ENCODE measurements at regions not wholly inside any gene's neighbourhood (a gene's known extent, or its start where the extent isn't known, plus 50 kb on each side); places are given as distances from the start of the nearest gene placed in this dataset.

DNA sequence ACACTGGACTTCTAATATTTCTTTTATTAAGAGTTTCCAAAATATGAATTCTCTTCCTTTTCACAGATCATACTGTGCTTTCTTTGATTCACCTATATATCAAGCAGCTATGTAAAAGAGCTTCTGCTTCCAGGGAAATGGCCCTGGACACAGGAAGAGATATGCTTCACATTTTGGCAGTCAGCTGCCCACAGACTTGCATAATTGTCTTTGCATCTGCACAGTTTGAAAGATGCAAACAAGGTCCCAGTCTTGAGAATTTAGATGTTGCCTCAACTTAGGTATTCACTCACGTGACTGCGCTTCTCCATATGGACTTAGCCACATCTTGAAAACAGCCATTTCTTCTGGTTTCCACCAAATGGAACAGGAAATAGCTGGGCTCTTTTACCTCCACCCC lies 92.3 kb upstream of the POU2AF2 start:
- DNase-seq (ENCODE audit: low read depth, low spot score) = no peak
- no peak overlapping the region for H3K27ac ChIP-seq

- DNase-seq (ENCODE audit: low read depth, low spot score) = no peak
- H3K27ac ChIP-seq = no peak overlapping the region
Measured at GRCh38 chr11:111148953-111149352, 96.6 kb upstream of the POU2AF2 start.

GRCh38 chr11:111148121-111148520 lies 97.4 kb upstream of the POU2AF2 start:
- no peak for DNase-seq (ENCODE audit: low read depth, low spot score)
- no peak overlapping the region for H3K27ac ChIP-seq

DNA sequence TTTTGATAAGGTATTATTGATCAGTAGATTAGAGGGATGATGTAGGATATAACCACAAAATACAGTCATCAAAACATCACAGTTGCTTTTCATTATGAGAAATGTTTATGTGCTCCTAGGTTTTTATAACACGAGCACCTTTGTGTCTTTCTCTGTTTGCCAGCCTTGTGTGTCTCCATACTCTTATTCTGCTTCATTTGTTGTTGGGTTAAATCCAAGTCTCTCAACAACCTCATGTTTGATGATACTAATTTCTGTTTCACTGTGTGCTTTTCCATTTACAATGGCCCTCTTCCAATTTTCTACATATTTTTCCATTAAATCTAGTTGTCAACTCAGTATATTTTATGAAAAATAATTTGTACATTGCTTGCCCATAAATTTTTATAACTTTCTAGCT lies 107.7 kb upstream of the POU2AF2 start:
- DNase-seq (ENCODE audit: low read depth, low spot score) = no peak
- no peak overlapping the region for H3K27ac ChIP-seq

DNA sequence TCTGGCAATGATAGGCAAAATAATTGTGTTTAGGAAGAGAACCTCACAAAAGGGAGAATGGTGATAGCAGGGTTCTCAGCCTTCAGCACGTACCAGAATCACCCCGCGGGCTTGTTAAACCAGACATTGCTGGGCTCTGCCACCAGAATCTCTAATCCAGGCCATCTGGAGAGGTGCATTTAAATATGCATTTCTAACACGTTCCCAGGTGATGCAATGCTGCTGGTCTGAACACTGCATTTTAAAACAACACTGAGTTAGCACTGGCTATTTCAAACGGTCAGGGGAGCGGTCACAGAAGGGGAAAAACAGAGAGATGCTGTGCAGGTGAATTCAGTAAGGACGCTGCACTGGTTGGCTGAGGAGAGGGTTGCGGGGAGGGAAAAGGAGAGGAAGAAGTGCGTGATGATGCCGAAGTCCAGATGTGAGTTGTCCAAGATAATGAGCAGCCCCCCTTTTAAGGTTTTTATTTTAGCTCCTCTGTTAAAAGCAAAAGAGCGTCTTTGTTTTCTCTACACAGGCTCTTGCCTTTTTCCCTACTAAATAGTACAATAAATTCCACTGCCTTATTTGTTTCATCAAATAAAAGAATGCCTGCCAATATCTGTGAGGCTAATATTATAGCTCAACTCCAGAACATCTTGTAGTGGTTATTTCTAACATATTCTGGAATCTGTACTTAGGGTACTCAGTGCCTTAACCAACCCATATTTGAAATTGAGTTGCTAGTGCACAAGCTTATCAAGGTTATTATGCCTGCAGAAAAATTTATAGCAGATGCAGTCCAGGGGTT lies 109.6 kb upstream of the POU2AF2 start:
- no peak for DNase-seq (ENCODE audit: low read depth, low spot score)
- no peak overlapping the region for H3K27ac ChIP-seq

GRCh38 chr11:111135101-111135500 lies 110.4 kb upstream of the POU2AF2 start:
- no peak for DNase-seq (ENCODE audit: low read depth, low spot score)
- H3K27ac ChIP-seq = no peak overlapping the region

- no peak overlapping the region for H3K27ac ChIP-seq
- DNase-seq (ENCODE audit: low read depth, low spot score) = no peak
Measured at GRCh38 chr11:111128076-111128870, 117.3 kb upstream of the POU2AF2 start.

- DNase-seq (ENCODE audit: low read depth, low spot score) = no peak
- no peak overlapping the region for H3K27ac ChIP-seq
Measured at GRCh38 chr11:111124724-111125123, 120.8 kb upstream of the POU2AF2 start.

DNA sequence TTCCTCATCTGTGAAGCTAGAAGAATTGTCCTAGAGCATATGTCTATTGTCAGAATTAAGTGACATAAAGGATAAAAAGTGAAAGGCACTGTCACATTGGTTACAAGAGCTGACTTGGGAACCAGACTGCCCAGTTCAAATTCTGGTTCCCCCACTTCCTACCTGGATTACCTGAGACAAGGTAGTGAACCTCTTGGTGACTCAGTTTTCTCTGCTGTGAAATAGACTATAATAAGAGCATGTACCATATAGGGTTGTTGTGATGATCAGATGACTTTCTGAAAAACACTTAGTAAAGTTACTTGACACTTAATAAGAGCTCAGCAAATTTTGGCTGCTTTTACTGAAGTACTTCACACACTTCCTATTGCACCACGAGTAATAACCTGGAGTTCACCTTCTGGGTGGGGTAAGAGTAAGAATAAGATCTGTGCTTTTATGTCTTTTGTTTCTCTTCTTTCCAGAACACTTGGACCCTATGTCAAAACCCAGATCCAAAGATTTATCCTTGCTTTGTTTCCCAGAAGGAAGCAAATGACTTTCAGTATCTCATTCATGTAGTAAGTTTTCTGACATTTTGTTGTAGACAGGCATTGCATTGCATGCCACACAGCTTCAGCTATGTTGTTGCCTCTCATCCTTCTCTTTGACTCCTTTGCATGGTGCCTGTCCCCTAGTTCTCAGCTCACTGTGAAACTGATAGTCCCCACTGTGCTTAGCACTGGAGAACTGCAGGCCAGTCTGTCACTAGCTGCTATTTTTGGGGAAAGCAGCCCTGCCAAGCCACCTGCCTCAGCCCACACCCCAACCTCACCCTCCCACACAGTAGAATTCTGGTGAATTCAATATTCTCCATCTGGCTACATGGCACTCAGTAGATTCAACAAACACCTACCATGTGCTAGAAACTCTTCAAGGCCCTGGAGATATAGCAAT lies 121.8 kb upstream of the POU2AF2 start:
- no peak for DNase-seq (ENCODE audit: low read depth, low spot score)
- H3K27ac ChIP-seq = no peak overlapping the region

DNA sequence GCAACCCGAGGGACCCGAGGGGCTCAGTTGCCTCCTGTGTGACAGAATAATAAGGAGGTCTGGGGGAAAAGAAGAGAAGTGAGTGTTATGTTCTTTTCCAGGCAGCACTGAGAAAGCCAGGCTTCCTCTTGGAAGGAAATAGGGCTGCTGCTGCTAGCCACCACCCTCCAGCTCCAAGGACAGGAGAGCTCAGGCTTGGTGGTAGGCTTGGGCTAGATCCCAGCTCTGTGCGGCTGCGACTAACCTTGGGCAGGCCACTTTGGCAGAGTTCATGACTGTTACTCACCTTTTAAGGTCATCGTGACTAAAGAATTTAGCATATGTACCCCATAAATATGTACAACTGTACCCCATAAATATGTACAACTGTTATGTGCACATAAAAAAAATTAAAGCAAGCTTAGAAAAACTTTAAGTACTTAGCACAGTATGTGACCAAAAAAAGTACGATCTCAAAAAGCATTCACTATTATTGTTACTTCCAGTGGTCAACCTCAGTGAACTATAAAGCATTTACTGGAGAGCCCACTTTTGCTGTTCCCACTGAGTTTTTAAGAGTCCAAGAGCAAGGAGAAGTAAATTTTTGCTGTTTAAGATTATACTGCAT lies 124.7 kb upstream of the POU2AF2 start:
- no peak overlapping the region for H3K27ac ChIP-seq
- no peak for DNase-seq (ENCODE audit: low read depth, low spot score)

DNA sequence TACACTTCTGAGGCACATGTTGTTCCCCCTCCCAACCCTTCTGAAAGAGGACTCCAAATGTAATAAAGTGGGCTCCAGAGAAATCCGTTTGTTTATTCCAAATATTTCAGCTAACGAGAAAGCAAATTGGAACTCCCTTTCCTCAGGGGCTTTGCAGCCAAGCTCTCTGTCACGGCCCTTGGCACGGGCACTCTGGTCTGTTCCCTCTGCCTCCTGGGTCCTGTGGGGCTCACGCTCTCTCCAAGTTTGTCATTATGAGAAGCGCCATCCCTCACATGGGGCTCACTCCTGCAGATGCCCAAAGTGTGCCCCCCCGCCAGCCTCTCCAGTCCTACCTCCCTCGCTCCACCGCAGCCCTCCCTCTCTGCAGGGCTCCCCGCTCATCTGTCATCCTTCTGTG lies 125.4 kb upstream of the POU2AF2 start:
- DNase-seq (ENCODE audit: low read depth, low spot score) = no peak
- H3K27ac ChIP-seq = no peak overlapping the region

- no peak for DNase-seq (ENCODE audit: low read depth, low spot score)
- H3K27ac ChIP-seq = no peak overlapping the region
Measured at GRCh38 chr11:111119751-111120150, 125.8 kb upstream of the POU2AF2 start.

DNA sequence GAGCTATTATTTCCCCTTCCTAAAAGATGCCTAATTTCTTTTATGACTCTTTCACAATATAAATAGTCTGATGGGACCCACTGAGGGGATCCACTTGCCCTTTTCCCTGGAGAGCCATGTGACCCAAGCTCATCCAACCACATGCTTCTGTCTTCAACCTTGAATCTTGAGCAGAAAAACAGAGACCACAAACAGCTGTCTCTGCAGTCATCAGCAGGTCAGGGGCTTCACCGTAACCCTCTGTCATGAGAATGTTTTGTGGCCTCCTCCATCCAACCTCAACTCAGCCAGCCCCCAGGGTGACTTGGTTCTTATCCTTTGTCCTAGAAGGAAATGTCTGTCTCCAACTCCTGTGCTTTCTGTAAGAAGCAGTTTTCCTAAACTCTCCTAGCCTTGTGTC lies 129.6 kb upstream of the POU2AF2 start:
- no peak for DNase-seq (ENCODE audit: low read depth, low spot score)
- H3K27ac ChIP-seq = no peak overlapping the region

DNA sequence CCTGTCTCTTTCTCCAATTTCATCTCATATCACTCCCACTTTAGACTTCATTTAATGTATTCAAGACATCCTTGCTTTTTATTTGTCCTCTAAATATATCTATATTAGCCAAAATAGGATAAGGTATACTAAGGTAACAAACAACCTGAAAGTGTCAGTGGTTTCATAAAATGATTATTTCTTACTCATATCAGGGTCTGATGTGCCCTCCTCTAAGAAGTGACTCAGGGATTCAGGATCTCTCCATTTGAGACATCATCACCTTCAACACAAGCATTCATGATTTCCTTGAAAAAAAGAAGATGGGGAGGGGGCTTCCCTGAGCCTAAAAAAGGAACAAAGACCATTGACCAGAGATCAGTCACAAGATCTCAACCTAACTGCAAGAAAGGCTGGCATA lies 131.4 kb upstream of the POU2AF2 start:
- H3K27ac ChIP-seq = no peak overlapping the region
- DNase-seq (ENCODE audit: low read depth, low spot score) = no peak

GRCh38 chr11:111112614-111113013 lies 132.9 kb upstream of the POU2AF2 start:
- no peak for DNase-seq (ENCODE audit: low read depth, low spot score)
- no peak overlapping the region for H3K27ac ChIP-seq

DNA sequence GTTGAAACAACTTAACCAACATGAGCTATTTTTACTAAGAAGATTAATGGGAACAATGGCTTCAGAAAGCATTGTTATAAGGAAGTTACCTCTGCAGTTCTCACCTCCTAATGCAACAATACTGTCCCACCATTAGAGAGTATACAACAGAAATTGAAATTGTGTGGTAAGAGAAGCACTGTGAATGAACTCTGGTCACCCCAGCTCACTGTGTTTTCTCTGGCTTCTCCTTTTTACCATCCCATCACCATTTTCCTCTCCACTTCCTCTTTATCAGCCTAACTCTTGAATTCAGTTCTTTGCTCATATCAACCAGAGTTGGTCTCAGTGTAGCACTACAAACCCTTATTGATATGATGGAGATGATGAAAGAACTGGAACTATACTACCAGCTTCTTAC lies 138.0 kb upstream of the POU2AF2 start:
- H3K27ac ChIP-seq = no peak overlapping the region
- DNase-seq (ENCODE audit: low read depth, low spot score) = no peak

DNA sequence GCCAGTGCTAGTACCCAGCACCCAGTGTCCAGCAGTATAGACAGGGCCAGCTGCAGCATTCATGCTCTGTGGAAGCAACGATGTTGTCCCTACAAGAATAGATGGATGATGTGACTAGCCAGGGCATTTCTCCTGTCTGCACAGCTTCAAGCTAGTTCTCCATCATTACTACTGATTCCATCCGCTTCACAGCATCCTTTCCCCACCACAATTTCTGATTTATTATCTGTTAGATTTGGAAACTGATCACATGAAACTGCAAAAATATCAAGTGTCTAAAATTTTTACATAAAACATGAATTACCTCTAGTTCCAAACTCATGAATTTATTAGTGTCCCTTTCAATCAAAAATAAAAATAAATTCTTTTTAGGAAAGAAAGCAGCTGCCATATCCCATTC lies 138.9 kb upstream of the POU2AF2 start:
- DNase-seq (ENCODE audit: low read depth, low spot score) = no peak
- H3K27ac ChIP-seq = no peak overlapping the region

DNA sequence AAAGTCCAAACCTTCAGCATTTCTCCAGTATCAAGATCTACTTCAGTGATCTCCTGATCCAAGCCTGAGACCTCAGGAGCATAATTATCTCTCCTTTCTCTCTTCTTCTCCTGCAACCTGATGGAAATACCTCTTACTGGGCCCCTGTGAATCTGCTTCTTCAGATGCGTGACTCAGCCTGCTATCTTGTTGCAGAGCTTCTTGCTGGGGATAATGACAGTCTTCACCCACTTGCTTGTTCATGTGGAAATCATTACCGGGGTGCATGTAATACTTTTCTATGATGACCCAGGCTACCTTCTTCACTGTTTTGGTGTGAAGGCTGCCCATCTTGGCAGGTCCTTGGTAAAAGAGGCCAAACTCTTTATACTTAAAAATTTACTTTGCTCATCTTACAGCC lies 140.0 kb upstream of the POU2AF2 start:
- no peak for DNase-seq (ENCODE audit: low read depth, low spot score)
- no peak overlapping the region for H3K27ac ChIP-seq

DNA sequence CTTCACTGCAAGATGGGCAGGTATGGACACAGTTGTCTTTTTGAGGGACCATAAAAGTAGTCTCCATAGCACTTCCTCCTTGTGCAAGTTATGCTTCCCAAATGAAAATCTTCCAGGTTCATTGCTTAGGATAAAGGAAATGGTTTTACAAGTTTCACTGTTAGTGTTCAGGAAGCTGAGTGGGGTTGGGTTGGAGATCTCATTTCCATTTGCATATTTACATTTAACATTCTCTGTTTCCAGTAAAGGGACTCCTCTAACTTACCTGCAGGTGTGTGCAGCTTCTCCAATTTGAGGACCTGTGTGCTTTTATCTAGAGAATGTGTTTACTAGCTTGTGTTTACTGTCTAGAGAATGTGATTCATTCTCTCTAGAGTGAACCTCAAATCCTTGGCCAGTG lies 141.3 kb upstream of the POU2AF2 start:
- no peak for DNase-seq (ENCODE audit: low read depth, low spot score)
- H3K27ac ChIP-seq = no peak overlapping the region

GRCh38 chr11:111101881-111102280 lies 143.6 kb upstream of the POU2AF2 start:
- no peak for DNase-seq (ENCODE audit: low read depth, low spot score)
- no peak overlapping the region for H3K27ac ChIP-seq

Data from epithelial cell of prostate (primary cell).